ENCODE measurements at regions not wholly inside any gene's neighbourhood (a gene's known extent, or its start where the extent isn't known, plus 50 kb on each side); places are given as distances from the start of the nearest gene placed in this dataset.

- FAIRE-seq, result no peak
- CTCF ChIA-PET, result no interaction called here
Observed at GRCh38 chr6:14468647-14469321, 351.2 kb downstream of the CD83 start.

More at GRCh38 chr6:14468647-14469321, 351.2 kb downstream of the CD83 start:
- no peak for DNase-seq (ENCODE audit: low read depth, low spot score)
- intact Hi-C loops (cut with micrococcal nuclease; ENCODE audit: unreplicated experiment), result no loop called here
- TF ChIP-seq ESRRA (IDR thresholded peaks at IDR 0.05; ENCODE audit: low read length) (no peak), PRDM15 (CRISPR knock-in tag; IDR thresholded peaks at IDR 0.05) (no peak), NFXL1 (IDR thresholded peaks at IDR 0.05; ENCODE audit: borderline replicate concordance) (no peak), CEBPB (IDR thresholded peaks at IDR 0.05; ENCODE audit: borderline replicate concordance in 1 of 2, low read depth in 2 of 2, low read length in 2 of 2) (no peak), NFYB (IDR thresholded peaks at IDR 0.05; ENCODE audit: insufficient read depth, low read depth, low read length) (no peak), YY1 (IDR thresholded peaks at IDR 0.05; ENCODE audit: low read depth, low read length) (no peak), SIX5 (IDR thresholded peaks at IDR 0.05; ENCODE audit: low read depth, low read length, severe bottlenecking) (no peak), RELA (IDR thresholded peaks at IDR 0.05; ENCODE audit: borderline replicate concordance, partially characterized antibody) (no peak), TCF3 (IDR thresholded peaks at IDR 0.05; ENCODE audit: borderline replicate concordance, insufficient read depth, low read depth, low read length) (no peak), ZNF217 (IDR thresholded peaks at IDR 0.05) (no peak), HSF1 (IDR thresholded peaks at IDR 0.05; ENCODE audit: low read depth, low read length) (no peak), ETV6 (conservative IDR thresholded peaks at IDR 0.05 in 1 of 2, IDR thresholded peaks at IDR 0.05 in 1 of 2; ENCODE audit: borderline replicate concordance in 1 of 2, low read depth in 1 of 2) (no peak), IKZF2 (IDR thresholded peaks at IDR 0.05) (no peak), TARDBP (IDR thresholded peaks at IDR 0.05; ENCODE audit: borderline replicate concordance) (no peak)
- Histone ChIP-seq H3K36me3 (ENCODE audit: control insufficient read depth in 2 of 2, insufficient read depth in 2 of 2, low read length in 1 of 2) (no peaks in the 10 kb centered on the region), H2AFZ (ENCODE audit: control insufficient read depth, low read depth, low read length) (no peak overlapping the region), H3K9ac (ENCODE audit: control insufficient read depth, insufficient read depth, low read length) (no peak overlapping the region), H3K79me2 (ENCODE audit: control insufficient read depth, insufficient read depth, low read length) (no peaks in the 10 kb centered on the region), H3K27me3 (replicated peaks in 1 of 2; ENCODE audit: control insufficient read depth in 2 of 2, insufficient read depth in 2 of 2, low read length in 1 of 2) (no peaks in the 10 kb centered on the region), H3K4me2 (ENCODE audit: control insufficient read depth, insufficient read depth) (no peak overlapping the region), H3K4me3 (no peak overlapping the region), H3K9me3 (replicated peaks; ENCODE audit: control insufficient read depth, insufficient read depth, low read length) (no peaks in the 10 kb centered on the region), H3K27ac (ENCODE audit: control insufficient read depth, insufficient read depth) (no peak overlapping the region), H4K20me1 (ENCODE audit: control insufficient read depth, insufficient read depth) (no peaks in the 10 kb centered on the region), H3K4me1 (ENCODE audit: control insufficient read depth, insufficient read depth, low read length) (no peaks in the 10 kb centered on the region)
- ChIA-PET POLR2A (no interaction called here), RAD21 (ENCODE audit: unreplicated experiment) (no interaction called here), SMC1A (ENCODE audit: uncharacterized antibody, unreplicated experiment) (no interaction called here)
- no TSS peak for BruUV-seq (replicated peaks)
- in situ Hi-C loops (cut with MboI), result no loop called here
- WGBS (ENCODE audit: insufficient coverage, insufficient replicate concordance, low lambda C conversion rate, missing lambda C conversion rate), result 23% methylated on average over 4 of the region's 4 CpGs
- ATAC-seq, result no peak

All from GM12878 (cell line).